Tibial nerve (tissue), 4 donors: ENCODE measurements at regions not wholly inside any gene's neighbourhood (a gene's known extent, or its start where the extent isn't known, plus 50 kb on each side); places are given as distances from the start of the nearest gene placed in this dataset.

Experiments
- EP300 ChIP-seq, 2 donors: sonication (generic); formaldehyde crosslinking; IDR thresholded peaks; one replicate each; pipeline ENCODE4 v1.6.1; 2017; ENCODE audit warnings: antibody characterized with exemption in 2 of 2, mild to moderate bottlenecking in 1 of 2
- POLR2A ChIP-seq, 2 donors: fragments of 450-650 bp; IDR thresholded peaks; one replicate each; pipeline ENCODE4 v1.6.1; 2017; ENCODE audit warnings: antibody characterized with exemption in 2 of 2, mild to moderate bottlenecking in 2 of 2, moderate library complexity in 2 of 2
- TF ChIP-seq, protein P1 (sequence below), 5 experiments: fragments of 200-600 bp in 3 of 5; fragments of 450-650 bp in 2 of 5; sonication (generic) in 3 of 5; IDR thresholded peaks; one replicate each; pipeline ENCODE4 v1.5.1; 2016 to 2019; ENCODE audit warnings: antibody characterized with exemption in 5 of 5, mild to moderate bottlenecking in 3 of 5, moderate library complexity in 2 of 5

- TF ChIP-seq EP300 (IDR thresholded peaks at IDR 0.05), result no peak
- TF ChIP-seq, protein P1, sequence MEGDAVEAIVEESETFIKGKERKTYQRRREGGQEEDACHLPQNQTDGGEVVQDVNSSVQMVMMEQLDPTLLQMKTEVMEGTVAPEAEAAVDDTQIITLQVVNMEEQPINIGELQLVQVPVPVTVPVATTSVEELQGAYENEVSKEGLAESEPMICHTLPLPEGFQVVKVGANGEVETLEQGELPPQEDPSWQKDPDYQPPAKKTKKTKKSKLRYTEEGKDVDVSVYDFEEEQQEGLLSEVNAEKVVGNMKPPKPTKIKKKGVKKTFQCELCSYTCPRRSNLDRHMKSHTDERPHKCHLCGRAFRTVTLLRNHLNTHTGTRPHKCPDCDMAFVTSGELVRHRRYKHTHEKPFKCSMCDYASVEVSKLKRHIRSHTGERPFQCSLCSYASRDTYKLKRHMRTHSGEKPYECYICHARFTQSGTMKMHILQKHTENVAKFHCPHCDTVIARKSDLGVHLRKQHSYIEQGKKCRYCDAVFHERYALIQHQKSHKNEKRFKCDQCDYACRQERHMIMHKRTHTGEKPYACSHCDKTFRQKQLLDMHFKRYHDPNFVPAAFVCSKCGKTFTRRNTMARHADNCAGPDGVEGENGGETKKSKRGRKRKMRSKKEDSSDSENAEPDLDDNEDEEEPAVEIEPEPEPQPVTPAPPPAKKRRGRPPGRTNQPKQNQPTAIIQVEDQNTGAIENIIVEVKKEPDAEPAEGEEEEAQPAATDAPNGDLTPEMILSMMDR (IDR thresholded peaks at IDR 0.05), result no peak
- no peak for TF ChIP-seq POLR2A (IDR thresholded peaks at IDR 0.05)
Measured at GRCh38 chr14:71684323-71684722, 247.9 kb upstream of the RGS6 start.
